Osteocyte (in vitro differentiated cells): ENCODE measurements at regions not wholly inside any gene's neighbourhood (a gene's known extent, or its start where the extent isn't known, plus 50 kb on each side); places are given as distances from the start of the nearest gene placed in this dataset.

ENCODE experiments used
- DNase-seq: peaks from one replicate; pipeline ENCODE4 v3.0.0; 2021; ENCODE audit warnings: mixed read lengths; ENCODE audit not compliant: unreplicated experiment; ENCODE audit errors: extremely low spot score
- H3K27ac Mint-ChIP-seq: one replicate; pipeline ENCODE4 v1.8.0; 2021; ENCODE audit warnings: mild to moderate bottlenecking, mixed read lengths; ENCODE audit not compliant: unreplicated experiment
- H3K27me3 Mint-ChIP-seq: one replicate; pipeline ENCODE4 v1.8.0; 2021; ENCODE audit warnings: mixed read lengths; ENCODE audit not compliant: unreplicated experiment
- H3K36me3 Mint-ChIP-seq: one replicate; pipeline ENCODE4 v1.8.0; 2021; ENCODE audit warnings: mixed read lengths; ENCODE audit not compliant: unreplicated experiment
- H3K4me1 Mint-ChIP-seq: one replicate; pipeline ENCODE4 v1.8.0; 2021; ENCODE audit warnings: mixed read lengths; ENCODE audit not compliant: unreplicated experiment
- H3K4me3 Mint-ChIP-seq: one replicate; pipeline ENCODE4 v1.8.0; 2021; ENCODE audit warnings: mild to moderate bottlenecking, moderate library complexity, mixed read lengths; ENCODE audit not compliant: unreplicated experiment
- H3K9me3 Mint-ChIP-seq: one replicate; pipeline ENCODE4 v1.8.0; 2021; ENCODE audit warnings: mixed read lengths; ENCODE audit not compliant: unreplicated experiment
- CTCF ChIP-seq: fragments of 200-600 bp; sonication (generic); IDR thresholded peaks from 2 replicates; pipeline ENCODE4 v1.5.0; 2021; ENCODE audit warnings: antibody characterized with exemption, mild to moderate bottlenecking, moderate library complexity

DNA sequence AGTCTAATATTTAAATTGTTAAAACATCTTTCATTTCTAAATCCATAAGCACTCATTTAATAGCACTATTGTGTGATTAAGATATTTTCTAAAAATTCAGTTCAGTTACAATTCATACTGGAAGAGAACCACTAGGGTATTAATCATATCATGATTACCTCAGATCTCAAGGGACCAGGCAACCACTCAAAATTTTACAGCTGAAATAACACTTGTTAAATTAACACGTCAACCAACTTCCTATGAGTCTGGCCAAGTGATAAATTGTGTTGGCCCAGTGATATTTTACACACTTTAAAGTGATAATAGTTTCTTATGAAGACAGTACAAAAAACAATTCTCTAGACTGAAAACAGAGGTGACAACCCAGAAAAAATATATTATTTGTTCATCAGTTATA is 869.0 kb upstream of the ADGRB3 start:
- peaks cover 2% of the 10 kb centered on the region for H3K36me3 Mint-ChIP-seq
- no peak overlapping the region for H3K4me3 Mint-ChIP-seq

DNA sequence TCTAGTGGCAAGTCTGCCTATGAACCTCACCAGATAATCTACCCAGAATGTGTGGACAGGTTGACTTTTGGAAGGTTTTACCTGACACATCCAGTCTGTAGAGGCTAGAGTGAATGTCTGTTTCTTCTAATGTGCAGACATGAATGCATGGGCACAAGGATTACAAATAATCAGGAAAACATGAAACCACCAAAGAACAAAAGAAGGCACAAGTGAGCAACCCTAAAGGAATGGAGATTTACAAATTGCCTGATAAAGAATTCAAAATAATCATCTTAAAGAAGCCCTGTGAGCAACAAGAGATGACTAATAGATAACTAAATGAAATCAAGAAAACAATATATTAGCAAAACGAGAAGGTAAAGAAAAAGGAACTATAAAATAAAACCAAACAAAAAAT is 876.1 kb upstream of the ADGRB3 start:
- H3K4me3 Mint-ChIP-seq, result no peak overlapping the region
- no peak for DNase-seq
- H3K36me3 Mint-ChIP-seq, result peaks cover 6% of the 10 kb centered on the region
- H3K27ac Mint-ChIP-seq, result no peak overlapping the region
- H3K27me3 Mint-ChIP-seq, result no peaks in the 10 kb centered on the region
- peaks cover 15% of the 10 kb centered on the region for H3K9me3 Mint-ChIP-seq
- H3K4me1 Mint-ChIP-seq, result no peaks in the 10 kb centered on the region
- TF ChIP-seq CTCF, result no peak

More for the DNA sequence above, 869.0 kb upstream of the ADGRB3 start:
- Mint-ChIP-seq H3K27me3 (no peaks in the 10 kb centered on the region), H3K4me1 (peaks cover 17% of the 10 kb centered on the region), H3K27ac (no peak overlapping the region), H3K9me3 (peaks cover 4% of the 10 kb centered on the region)
- TF ChIP-seq CTCF, result no peak
- no peak for DNase-seq

- Mint-ChIP-seq H3K27me3 (no peaks in the 10 kb centered on the region), H3K27ac (no peak overlapping the region), H3K4me3 (no peak overlapping the region), H3K4me1 (no peaks in the 10 kb centered on the region), H3K36me3 (peaks cover 6% of the 10 kb centered on the region), H3K9me3 (peaks cover 15% of the 10 kb centered on the region)
- no peak for DNase-seq
- TF ChIP-seq CTCF, result no peak
Observed at GRCh38 chr6:67757465-67758033, 877.5 kb upstream of the ADGRB3 start.

DNA sequence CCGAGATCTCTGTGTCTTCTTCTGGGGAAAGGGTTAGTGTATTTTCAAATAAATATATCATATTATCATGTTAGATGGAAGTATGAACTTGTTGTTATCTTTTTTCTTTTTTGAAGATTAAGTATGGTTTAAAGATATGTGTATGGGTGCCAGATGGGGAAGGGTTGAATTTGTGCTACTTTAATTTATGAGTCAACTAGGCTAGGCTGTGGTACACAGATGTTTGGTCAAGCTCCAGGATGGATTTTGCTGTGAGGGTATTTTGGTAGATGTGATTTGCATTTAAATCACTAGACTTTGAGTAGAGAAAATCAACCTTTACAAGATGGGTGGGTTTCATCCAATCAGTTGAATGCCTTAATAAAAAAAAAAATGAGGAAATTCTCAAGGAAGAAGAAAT is 886.6 kb upstream of the ADGRB3 start:
- no peak for DNase-seq
- H3K4me1 Mint-ChIP-seq, result no peaks in the 10 kb centered on the region
- H3K9me3 Mint-ChIP-seq, result peaks cover 5% of the 10 kb centered on the region
- no peaks in the 10 kb centered on the region for H3K36me3 Mint-ChIP-seq
- H3K27me3 Mint-ChIP-seq, result no peaks in the 10 kb centered on the region
- H3K4me3 Mint-ChIP-seq, result no peak overlapping the region
- no peak overlapping the region for H3K27ac Mint-ChIP-seq
- TF ChIP-seq CTCF, result no peak

DNA sequence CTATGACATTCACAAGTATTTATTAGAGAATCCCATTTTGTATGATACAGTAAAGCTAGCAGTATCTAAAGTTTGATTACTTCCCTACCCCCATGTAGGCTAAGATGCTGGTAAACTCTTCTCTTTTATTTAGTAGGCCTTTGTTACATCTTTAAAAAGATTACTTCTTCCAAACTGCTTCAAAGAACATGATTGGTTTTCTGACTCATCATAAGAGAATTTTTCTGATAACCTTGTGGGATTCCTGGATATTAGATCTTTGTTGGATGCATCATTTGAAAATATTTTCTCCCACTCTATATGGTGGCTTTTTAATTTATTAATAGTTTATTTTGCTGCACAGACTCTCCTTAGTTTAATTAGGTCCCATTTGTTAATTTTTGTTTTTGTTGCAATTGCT is 898.3 kb upstream of the ADGRB3 start:
- no peak for DNase-seq
- Mint-ChIP-seq H3K9me3 (peaks cover 29% of the 10 kb centered on the region), H3K36me3 (peaks cover 26% of the 10 kb centered on the region), H3K4me1 (peaks cover 19% of the 10 kb centered on the region), H3K27ac (peak overlapping the region; percentile 78), H3K4me3 (no peak overlapping the region), H3K27me3 (no peaks in the 10 kb centered on the region)
- TF ChIP-seq CTCF, result no peak
